PC-9 (cell line): ENCODE measurements at regions not wholly inside any gene's neighbourhood (a gene's known extent, or its start where the extent isn't known, plus 50 kb on each side); places are given as distances from the start of the nearest gene placed in this dataset.

ENCODE experiments used
- BruUV-seq: library from RNA; stranded (reverse); fragments of 400-500 nt; replicated peaks from 2 replicates; lab custom pipeline; 2021; lab: Mats Ljungman, UMichigan
- CTCF ChIA-PET: fragments of 300-600 bp; sonication (Branson Sonifier 250); formaldehyde crosslinking; loops from one replicate; lab custom pipeline; 2022; ENCODE audit warnings: antibody characterized with exemption; lab: Charles Lee
- POLR2A ChIA-PET: fragments of 300-600 bp; sonication (Branson Sonifier 250); formaldehyde crosslinking; loops from one replicate; lab custom pipeline; 2022; ENCODE audit warnings: antibody characterized with exemption; ENCODE audit not compliant: unreplicated experiment; lab: Charles Lee
- DNase-seq, 2 experiments: peaks; one replicate each; pipeline versions ENCODE4 v3.0.0 to v3.0.0-alpha.2; 2015 to 2022; ENCODE audit warnings: mixed read lengths in 1 of 2
- H2AFZ ChIP-seq: fragments of 200-600 bp; sonication (generic); 2 replicates; pipeline ENCODE4 v1.8.1; 2017; ENCODE audit warnings: antibody characterized with exemption
- H3F3A ChIP-seq: fragments of 200-600 bp; sonication (generic); 2 replicates; pipeline ENCODE4 v1.8.1; 2017; ENCODE audit warnings: antibody characterized with exemption, mild to moderate bottlenecking, low read depth; ENCODE audit not compliant: insufficient read depth
- H3K27ac ChIP-seq: fragments of 200-600 bp; sonication (generic); 2 replicates; pipeline ENCODE4 v1.6.1; 2016; ENCODE audit warnings: mixed run types
- H3K27me3 ChIP-seq: fragments of 200-600 bp; sonication (generic); 2 replicates; pipeline ENCODE4 v1.6.1; 2016; ENCODE audit warnings: low read depth, mixed run types; ENCODE audit not compliant: insufficient read depth
- H3K36me3 ChIP-seq: fragments of 200-600 bp; sonication (generic); 2 replicates; pipeline ENCODE4 v1.6.1; 2016; ENCODE audit warnings: low read depth, mixed run types
- H3K4me1 ChIP-seq: fragments of 200-600 bp; sonication (generic); replicated peaks from 2 replicates; pipeline ENCODE4 v1.6.1; 2016; ENCODE audit warnings: mixed run types; ENCODE audit not compliant: insufficient read depth
- H3K4me2 ChIP-seq: fragments of 200-600 bp; sonication (generic); 2 replicates; pipeline ENCODE4 v1.6.1; 2017; ENCODE audit warnings: mixed run types
- H3K4me3 ChIP-seq: fragments of 200-600 bp; sonication (generic); 2 replicates; pipeline ENCODE4 v1.6.1; 2016; ENCODE audit warnings: mixed run types
- H3K79me2 ChIP-seq: fragments of 200-600 bp; sonication (generic); 2 replicates; pipeline ENCODE4 v1.6.1; 2017; ENCODE audit warnings: low read depth, mixed run types
- H3K9me2 ChIP-seq: fragments of 200-600 bp; sonication (generic); 2 replicates; pipeline ENCODE4 v1.8.1; 2017; ENCODE audit warnings: mild to moderate bottlenecking; ENCODE audit not compliant: insufficient read depth
- H3K9me3 ChIP-seq: fragments of 200-600 bp; sonication (generic); 2 replicates; pipeline ENCODE4 v1.8.1; 2016; ENCODE audit warnings: low read depth; ENCODE audit not compliant: insufficient read depth
- H4K20me1 ChIP-seq: fragments of 200-600 bp; sonication (generic); 2 replicates; pipeline ENCODE4 v1.8.1; 2017; ENCODE audit not compliant: insufficient read depth
- CTCF ChIP-seq: fragments of 200-600 bp; sonication (generic); conservative IDR thresholded peaks from 2 replicates; pipeline ENCODE4 v1.6.1; 2017; ENCODE audit warnings: mixed run types, antibody characterized with exemption, mild to moderate bottlenecking, moderate library complexity
- EZH2 ChIP-seq: fragments of 200-600 bp; sonication (generic); IDR thresholded peaks from 2 replicates; pipeline ENCODE4 v1.8.0; 2017; ENCODE audit warnings: antibody characterized with exemption, low read depth
- intact Hi-C: fragments of 100-400 bp; cut with micrococcal nuclease; formaldehyde crosslinking; loops from one replicate; pipeline ENCODE4 v1.10.0; 2022; ENCODE audit not compliant: unreplicated experiment

GRCh38 chr12:42903736-42904135 lies 314.2 kb upstream of the PRICKLE1 start:
- Histone ChIP-seq H3K4me2 (no peak overlapping the region), H4K20me1 (no peaks in the 10 kb centered on the region), H3K9me2 (no peaks in the 10 kb centered on the region), H2AFZ (no peak overlapping the region), H3K4me1 (no peaks in the 10 kb centered on the region), H3K27me3 (no peaks in the 10 kb centered on the region), H3K36me3 (no peaks in the 10 kb centered on the region), H3K9me3 (no peaks in the 10 kb centered on the region), H3K27ac (no peak overlapping the region), H3F3A (no peaks in the 10 kb centered on the region), H3K4me3 (no peak overlapping the region), H3K79me2 (no peaks in the 10 kb centered on the region)
- no TSS peak for BruUV-seq
- no peak for DNase-seq
- intact Hi-C loops, result no loop called here
- POLR2A ChIA-PET, result no interaction called here
- CTCF ChIA-PET, result no interaction called here
- no peak for TF ChIP-seq CTCF
- no peak for TF ChIP-seq EZH2

GRCh38 chr12:42902001-42902400 lies 312.5 kb upstream of the PRICKLE1 start:
- no peaks in the 10 kb centered on the region for H3F3A ChIP-seq
- ChIA-PET POLR2A (no interaction called here), CTCF (no interaction called here)
- TF ChIP-seq CTCF, result no peak
- no peak for TF ChIP-seq EZH2
- no peak overlapping the region for H3K4me2 ChIP-seq
- H3K4me3 ChIP-seq, result no peak overlapping the region
- no peak overlapping the region for H3K27ac ChIP-seq
- no peaks in the 10 kb centered on the region for H3K4me1 ChIP-seq
- H2AFZ ChIP-seq, result no peak overlapping the region
- H3K36me3 ChIP-seq, result no peaks in the 10 kb centered on the region
- no peaks in the 10 kb centered on the region for H3K9me2 ChIP-seq
- no TSS peak for BruUV-seq
- no peaks in the 10 kb centered on the region for H3K27me3 ChIP-seq
- no peak for DNase-seq
- H3K79me2 ChIP-seq, result no peaks in the 10 kb centered on the region
- H3K9me3 ChIP-seq, result no peaks in the 10 kb centered on the region
- intact Hi-C loops, result no loop called here
- H4K20me1 ChIP-seq, result no peaks in the 10 kb centered on the region

GRCh38 chr12:42893803-42894202 lies 304.3 kb upstream of the PRICKLE1 start:
- Histone ChIP-seq H3K79me2 (no peaks in the 10 kb centered on the region), H3K9me2 (no peaks in the 10 kb centered on the region), H3F3A (no peaks in the 10 kb centered on the region), H3K27me3 (no peaks in the 10 kb centered on the region), H2AFZ (no peak overlapping the region), H3K9me3 (no peaks in the 10 kb centered on the region), H3K36me3 (no peaks in the 10 kb centered on the region), H4K20me1 (no peaks in the 10 kb centered on the region), H3K4me3 (no peak overlapping the region), H3K4me2 (no peak overlapping the region), H3K27ac (no peak overlapping the region), H3K4me1 (no peaks in the 10 kb centered on the region)
- ChIA-PET POLR2A (no interaction called here), CTCF (no interaction called here)
- TF ChIP-seq CTCF, result no peak
- TF ChIP-seq EZH2, result no peak
- no TSS peak for BruUV-seq
- intact Hi-C loops, result no loop called here
- no peak for DNase-seq
